ENCODE measurements at regions not wholly inside any gene's neighbourhood (a gene's known extent, or its start where the extent isn't known, plus 50 kb on each side); places are given as distances from the start of the nearest gene placed in this dataset.
"Not testable (repeated sequence)": the region's sequence is repeated elsewhere in the genome, so short reads cannot be mapped to it uniquely, and the experiment has no call there.

DNA sequence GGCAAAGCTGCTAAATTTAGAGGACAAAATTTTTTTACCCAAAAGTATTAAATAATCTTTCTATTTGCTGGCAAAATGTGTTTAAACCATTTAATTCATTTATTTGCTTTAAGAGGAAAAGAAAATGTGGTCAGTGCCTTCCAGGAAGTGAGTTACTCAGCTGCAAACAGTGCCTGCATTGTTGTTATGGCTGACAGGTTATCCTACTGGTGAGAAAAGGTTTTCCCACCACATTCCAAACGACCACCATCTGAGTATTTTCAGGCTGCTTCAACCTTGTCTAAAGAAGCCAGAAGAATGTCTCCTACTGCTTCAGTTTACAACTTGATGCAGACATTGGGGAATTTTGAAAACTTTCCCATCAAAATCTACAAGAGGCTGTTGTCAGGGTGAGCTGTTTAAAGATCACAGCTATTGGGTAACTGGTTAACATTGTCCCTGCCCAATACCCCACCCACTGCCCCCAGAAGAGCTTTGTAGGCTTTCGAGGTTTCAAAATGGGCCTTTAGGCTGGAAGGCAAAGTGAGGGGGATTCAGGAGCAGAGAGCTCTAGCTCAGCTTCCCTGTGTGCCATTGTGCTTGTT lies 461.3 kb upstream of the FANCL start:
- DNase-seq (ENCODE audit: low read depth in 1 of 2, low spot score in 1 of 2): no peak
- in situ Hi-C loops (cut with HindIII; ENCODE audit: low pct_unique_long_range_greater_than_20kb, low sequenced_read_pairs): no loop called here
- no peak for TF ChIP-seq JUND (IDR thresholded peaks at IDR 0.05; ENCODE audit: low read depth)

DNA sequence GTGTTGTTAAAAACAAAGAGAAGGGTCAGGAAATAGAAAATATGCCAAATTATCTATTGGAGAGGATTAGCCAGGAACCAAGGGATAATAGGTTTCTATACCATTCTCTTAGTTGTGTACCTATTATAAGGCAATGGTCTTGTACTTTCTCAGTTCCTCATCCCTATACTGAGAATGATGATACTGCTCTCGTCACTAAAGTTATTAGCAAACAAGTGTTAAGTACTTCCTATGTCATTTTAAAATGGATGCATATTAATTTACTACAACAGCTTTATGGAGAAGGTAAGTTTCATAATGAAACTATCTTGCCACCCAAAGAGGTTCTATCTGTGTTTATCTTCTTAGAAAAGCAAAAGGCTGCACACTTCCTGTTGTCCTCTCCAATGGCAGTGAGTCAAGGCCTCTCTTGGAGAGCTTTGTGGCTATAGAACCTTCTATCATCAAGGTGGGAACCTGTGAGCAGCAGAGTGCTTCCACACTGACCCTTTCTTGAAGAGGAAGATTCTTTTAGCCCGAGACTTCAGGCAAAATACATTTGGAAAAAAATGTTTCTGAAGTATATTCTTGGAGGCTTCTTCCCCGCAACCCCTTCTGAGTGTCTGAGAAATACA lies 460.7 kb upstream of the FANCL start:
- in situ Hi-C loops (cut with HindIII; ENCODE audit: low pct_unique_long_range_greater_than_20kb, low sequenced_read_pairs): no loop called here
- TF ChIP-seq JUND (IDR thresholded peaks at IDR 0.05; ENCODE audit: low read depth): no peak

DNA sequence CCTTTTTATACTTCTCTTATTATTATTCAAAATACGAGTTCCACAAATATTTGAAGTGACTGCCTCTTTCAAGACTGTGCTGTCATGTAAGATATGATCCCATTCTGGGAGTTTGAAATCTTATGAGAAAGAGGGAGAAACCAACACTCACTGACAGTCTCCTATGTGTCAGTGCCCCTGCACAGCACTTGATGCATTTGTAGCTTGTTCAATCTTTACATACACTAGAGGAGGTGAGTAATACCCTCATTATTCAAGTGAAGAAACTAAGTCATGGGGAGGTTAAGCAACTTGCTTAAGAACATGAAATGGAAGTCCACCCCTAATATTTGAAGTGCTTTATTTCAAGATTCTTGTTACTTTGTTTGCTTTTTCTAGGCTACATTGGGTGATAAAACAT lies 459.5 kb upstream of the FANCL start:
- in situ Hi-C loops (cut with HindIII; ENCODE audit: low pct_unique_long_range_greater_than_20kb, low sequenced_read_pairs): no loop called here
- no peak for TF ChIP-seq JUND (IDR thresholded peaks at IDR 0.05; ENCODE audit: low read depth)
- no peak for DNase-seq (ENCODE audit: low read depth in 1 of 2, low spot score in 1 of 2)

More for the DNA sequence above, 460.7 kb upstream of the FANCL start:
- DNase-seq (ENCODE audit: low read depth in 1 of 2, low spot score in 1 of 2): no peak

DNA sequence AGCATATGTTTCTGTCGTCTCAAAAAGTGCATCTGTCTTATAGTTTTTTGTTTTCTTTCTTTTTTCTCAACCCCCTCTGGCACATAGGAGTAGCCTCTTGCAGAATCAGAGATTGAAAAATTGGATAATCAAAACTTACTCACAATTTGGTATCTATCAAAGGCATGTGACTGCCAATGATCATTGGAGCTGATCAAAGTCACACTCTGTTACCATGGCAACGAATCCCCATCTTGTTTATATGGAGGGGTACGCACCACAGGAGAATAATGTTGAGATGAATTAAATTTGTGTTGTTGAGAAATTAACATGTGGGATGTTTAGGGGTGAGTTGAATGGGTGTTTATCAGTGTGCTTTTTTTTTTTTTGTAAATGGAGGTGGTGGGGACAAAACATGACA lies 458.3 kb upstream of the FANCL start:
- in situ Hi-C loops (cut with HindIII; ENCODE audit: low pct_unique_long_range_greater_than_20kb, low sequenced_read_pairs): no loop called here
- no peak for TF ChIP-seq JUND (IDR thresholded peaks at IDR 0.05; ENCODE audit: low read depth)
- DNase-seq (ENCODE audit: low read depth in 1 of 2, low spot score in 1 of 2): no peak

DNA sequence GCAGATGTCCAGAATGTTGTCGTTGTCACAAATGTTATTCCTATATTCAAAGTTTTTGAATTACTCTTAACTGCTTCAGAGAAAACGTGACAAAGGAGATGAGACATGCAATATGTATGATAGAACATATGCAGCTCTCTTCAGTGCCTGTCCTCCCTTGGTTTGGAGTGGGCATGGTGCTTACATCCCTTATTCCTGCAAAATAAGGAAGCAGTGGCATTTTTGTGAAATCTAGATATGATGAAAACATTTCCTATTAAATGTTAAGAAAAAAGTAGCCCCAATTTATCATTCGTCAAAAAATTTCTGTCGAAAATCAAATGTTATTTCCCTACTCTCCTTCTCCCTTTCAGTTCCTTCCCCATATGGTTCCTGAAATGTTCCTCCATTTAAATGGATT lies 457.5 kb upstream of the FANCL start:
- in situ Hi-C loops (cut with HindIII; ENCODE audit: low pct_unique_long_range_greater_than_20kb, low sequenced_read_pairs): no loop called here
- DNase-seq (ENCODE audit: low read depth in 1 of 2, low spot score in 1 of 2): no peak
- no peak for TF ChIP-seq JUND (IDR thresholded peaks at IDR 0.05; ENCODE audit: low read depth)

DNA sequence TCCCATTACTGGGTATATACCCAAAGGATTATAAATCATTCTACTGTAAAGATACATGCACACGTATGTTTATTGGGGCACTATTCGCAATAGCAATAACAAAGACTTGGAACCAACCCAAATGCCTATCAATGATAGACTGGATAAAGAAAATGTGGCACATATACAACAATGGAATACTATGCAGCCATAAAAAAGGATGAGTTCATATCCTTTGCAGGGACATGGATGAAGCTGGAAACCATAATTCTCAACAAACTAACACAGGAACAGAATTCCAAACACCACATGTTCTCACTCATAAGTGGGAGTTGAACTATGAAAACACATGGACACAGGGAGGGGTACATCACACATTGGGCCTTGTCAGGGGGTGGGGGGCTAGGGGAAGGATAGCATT lies 453.0 kb upstream of the FANCL start:
- DNase-seq (ENCODE audit: low read depth in 1 of 2, low spot score in 1 of 2); in situ Hi-C loops (cut with HindIII; ENCODE audit: low pct_unique_long_range_greater_than_20kb, low sequenced_read_pairs): not testable (repeated sequence)

DNA sequence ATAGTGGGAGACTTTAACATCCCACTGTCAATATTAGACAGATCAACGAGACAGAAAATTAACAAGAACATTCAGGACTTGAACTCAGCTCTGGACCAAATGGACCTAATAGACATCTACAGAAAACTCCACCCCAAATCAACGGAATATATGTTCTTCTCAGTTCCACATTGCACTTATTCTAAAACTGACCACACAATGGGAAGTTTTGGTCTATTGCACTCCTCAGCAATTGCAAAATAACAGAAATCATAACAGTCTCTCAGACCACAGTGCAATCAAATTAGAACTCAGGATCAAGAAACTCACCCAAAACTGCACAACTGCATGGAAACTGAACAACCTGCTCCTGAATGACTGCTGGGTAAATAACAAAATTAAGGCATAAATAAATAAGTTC lies 449.9 kb upstream of the FANCL start:
- in situ Hi-C loops (cut with HindIII; ENCODE audit: low pct_unique_long_range_greater_than_20kb, low sequenced_read_pairs); DNase-seq (ENCODE audit: low read depth in 1 of 2, low spot score in 1 of 2): not testable (repeated sequence)

DNA sequence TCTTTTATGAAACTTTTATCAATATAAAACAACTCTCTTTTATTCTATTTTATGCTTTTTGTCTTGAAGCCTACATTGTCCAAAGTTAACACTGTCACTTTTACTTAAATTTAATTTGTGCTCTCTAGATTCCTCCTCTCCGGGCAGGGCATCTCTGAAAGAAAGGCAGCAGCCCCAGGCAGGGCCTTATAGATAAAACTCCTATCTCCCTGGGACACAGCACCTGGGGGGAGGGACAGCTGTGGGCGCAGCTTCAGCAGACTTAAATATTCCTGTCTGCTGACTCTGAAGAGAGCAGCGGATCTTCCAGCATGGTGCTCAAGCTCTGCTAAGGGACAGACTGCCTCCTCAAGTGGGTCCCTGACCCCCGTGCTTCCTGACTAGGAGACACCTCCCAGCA lies 447.7 kb upstream of the FANCL start:
- in situ Hi-C loops (cut with HindIII; ENCODE audit: low pct_unique_long_range_greater_than_20kb, low sequenced_read_pairs): no loop called here
- no peak for TF ChIP-seq JUND (IDR thresholded peaks at IDR 0.05; ENCODE audit: low read depth)
- DNase-seq (ENCODE audit: low read depth in 1 of 2, low spot score in 1 of 2): no peak

DNA sequence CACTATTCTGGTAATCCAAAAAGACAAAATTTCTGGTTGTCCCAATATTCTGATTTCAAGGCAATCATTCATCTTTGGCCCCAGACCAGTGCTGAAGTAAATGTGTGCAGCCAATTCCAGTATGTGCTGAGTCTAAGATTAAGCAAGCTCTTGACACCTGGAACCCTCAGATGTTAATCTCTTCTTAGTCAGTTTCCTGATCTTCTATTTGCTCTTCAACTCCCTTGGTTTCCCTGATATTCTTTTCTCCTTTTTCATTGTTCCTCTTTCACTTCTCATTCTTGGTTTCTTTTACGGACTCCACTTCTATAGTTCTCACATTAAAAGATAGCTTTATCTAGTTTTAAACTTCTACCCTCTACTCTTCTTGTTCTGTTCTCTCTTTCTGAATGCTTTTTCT lies 445.7 kb upstream of the FANCL start:
- no peak for TF ChIP-seq JUND (IDR thresholded peaks at IDR 0.05; ENCODE audit: low read depth)
- in situ Hi-C loops (cut with HindIII; ENCODE audit: low pct_unique_long_range_greater_than_20kb, low sequenced_read_pairs): no loop called here
- DNase-seq (ENCODE audit: low read depth in 1 of 2, low spot score in 1 of 2): no peak

DNA sequence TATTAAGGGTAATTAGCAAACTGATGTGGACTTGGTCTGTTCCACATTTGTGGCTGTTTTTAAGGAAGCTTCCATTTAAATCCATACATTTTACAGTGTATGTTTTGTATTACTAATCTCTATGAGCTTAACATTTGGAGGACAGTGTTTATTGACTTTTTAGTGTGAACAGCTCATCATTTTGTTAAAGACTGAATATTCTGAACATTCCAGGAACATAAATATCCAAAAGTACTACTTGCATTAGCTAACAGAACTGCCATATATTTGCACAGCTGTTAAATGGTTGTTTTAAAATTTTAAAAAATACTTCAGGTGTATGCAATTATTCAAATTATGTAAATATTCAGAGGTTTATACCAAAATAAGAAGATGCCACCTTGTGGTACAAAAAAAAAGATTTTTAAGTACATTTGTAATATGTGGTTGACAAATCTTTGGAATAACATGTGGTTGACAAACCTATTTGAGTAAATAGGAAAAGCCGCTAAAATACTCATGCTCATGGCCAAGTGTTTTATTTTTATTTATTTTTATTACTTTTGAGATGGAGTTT lies 439.7 kb upstream of the FANCL start:
- no peak for TF ChIP-seq JUND (IDR thresholded peaks at IDR 0.05; ENCODE audit: low read depth)
- in situ Hi-C loops (cut with HindIII; ENCODE audit: low pct_unique_long_range_greater_than_20kb, low sequenced_read_pairs): no loop called here
- peak in 1 of 2 experiments; percentile 2 for DNase-seq (ENCODE audit: low read depth in 1 of 2, low spot score in 1 of 2)

DNA sequence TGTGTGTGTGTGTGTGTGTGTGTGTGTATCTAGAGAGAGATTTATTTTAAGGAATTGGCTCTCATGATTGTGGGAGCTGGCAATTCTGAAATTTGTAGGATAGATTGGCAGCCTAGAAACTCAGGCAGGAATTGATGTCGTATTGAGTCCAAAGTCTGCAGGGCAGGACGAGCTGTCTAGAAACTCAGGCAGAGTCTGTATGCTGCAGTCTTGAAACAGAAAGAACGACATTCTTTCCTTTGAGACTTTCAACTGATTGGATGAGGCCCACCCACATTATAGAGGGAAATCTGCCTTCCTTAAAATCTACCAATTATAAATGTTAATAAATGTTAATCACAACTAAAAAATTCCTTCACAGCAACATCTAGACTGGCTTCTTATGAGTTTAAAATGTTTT lies 436.6 kb upstream of the FANCL start:
- no peak for TF ChIP-seq JUND (IDR thresholded peaks at IDR 0.05; ENCODE audit: low read depth)
- DNase-seq (ENCODE audit: low read depth in 1 of 2, low spot score in 1 of 2): no peak
- in situ Hi-C loops (cut with HindIII; ENCODE audit: low pct_unique_long_range_greater_than_20kb, low sequenced_read_pairs): no loop called here

DNA sequence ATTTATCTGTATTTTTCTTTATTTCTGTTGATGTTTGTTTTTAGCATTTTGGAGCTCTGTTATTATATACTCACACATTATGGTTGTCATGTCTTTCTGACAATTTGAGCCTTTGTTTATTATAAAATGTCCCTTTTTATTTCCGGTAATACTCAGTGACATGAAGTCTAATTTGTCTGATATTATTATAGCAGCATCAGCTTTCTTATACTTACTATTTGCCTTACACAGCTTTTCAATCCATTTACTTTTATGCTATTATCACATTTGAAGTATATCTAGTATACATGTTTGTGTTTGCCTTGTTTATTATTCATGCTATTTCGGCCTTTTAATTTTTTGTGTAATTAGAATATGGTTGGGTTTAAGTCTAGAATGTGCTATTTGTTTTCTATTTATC lies 430.6 kb upstream of the FANCL start:
- in situ Hi-C loops (cut with HindIII; ENCODE audit: low pct_unique_long_range_greater_than_20kb, low sequenced_read_pairs): no loop called here
- no peak for TF ChIP-seq JUND (IDR thresholded peaks at IDR 0.05; ENCODE audit: low read depth)
- DNase-seq (ENCODE audit: low read depth in 1 of 2, low spot score in 1 of 2): no peak

DNA sequence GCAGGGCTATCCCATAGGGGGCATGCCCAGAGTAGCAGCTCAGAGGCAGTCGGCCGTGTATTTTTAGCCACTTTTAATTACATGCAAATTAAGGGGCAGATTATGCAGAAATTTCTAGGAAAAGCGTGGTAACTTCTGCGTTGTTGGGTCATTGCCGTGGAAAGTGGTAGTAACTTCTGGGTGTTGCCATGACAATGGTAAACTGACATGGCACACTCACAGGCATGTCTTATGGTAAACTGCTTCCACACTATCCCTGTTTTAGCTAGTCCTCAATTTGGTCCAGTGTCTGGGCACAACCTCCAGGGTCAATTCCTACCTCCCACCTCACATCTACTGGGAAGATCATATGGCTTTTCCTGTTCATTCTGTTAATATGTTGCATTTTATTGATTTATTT lies 428.9 kb upstream of the FANCL start:
- DNase-seq (ENCODE audit: low read depth in 1 of 2, low spot score in 1 of 2): no peak
- in situ Hi-C loops (cut with HindIII; ENCODE audit: low pct_unique_long_range_greater_than_20kb, low sequenced_read_pairs): no loop called here

More for the DNA sequence above, 428.9 kb upstream of the FANCL start:
- no peak for TF ChIP-seq JUND (IDR thresholded peaks at IDR 0.05; ENCODE audit: low read depth)
